GM21367 (cell line): ENCODE measurements at regions not wholly inside any gene's neighbourhood (a gene's known extent, or its start where the extent isn't known, plus 50 kb on each side); places are given as distances from the start of the nearest gene placed in this dataset.
"Not testable (repeated sequence)": the region's sequence is repeated elsewhere in the genome, so short reads cannot be mapped to it uniquely, and the experiment has no call there.

Source experiments
- ATAC-seq: cut with Tn5 transposase; IDR thresholded peaks from one replicate; pipeline ENCODE4 v1.9.1; 2021; ENCODE audit not compliant: unreplicated experiment

GRCh38 chr16:16559179-16559740, 180.3 kb downstream of the NPIPA7 start:
- ATAC-seq = not testable (repeated sequence)

- not testable (repeated sequence) for ATAC-seq
Observed at GRCh38 chr16:16561532-16561931, 182.6 kb downstream of the NPIPA7 start.

- ATAC-seq = not testable (repeated sequence)
Observed at GRCh38 chr16:16563962-16564361, 185.0 kb downstream of the NPIPA7 start.

- ATAC-seq = not testable (repeated sequence)
Observed at GRCh38 chr16:16565326-16565725, 186.4 kb downstream of the NPIPA7 start.

GRCh38 chr16:16570055-16570454, 191.1 kb downstream of the NPIPA7 start:
- not testable (repeated sequence) for ATAC-seq

- ATAC-seq = not testable (repeated sequence)
Observed at GRCh38 chr16:16570874-16571273, 191.9 kb downstream of the NPIPA7 start.

GRCh38 chr16:16572130-16572774, 193.3 kb downstream of the NPIPA7 start:
- not testable (repeated sequence) for ATAC-seq

- ATAC-seq = not testable (repeated sequence)
Observed at GRCh38 chr16:16577062-16577461, 198.1 kb downstream of the NPIPA7 start.

GRCh38 chr16:16578701-16579100, 199.8 kb downstream of the NPIPA7 start:
- ATAC-seq = no peak

GRCh38 chr16:16582916-16583315, 204.0 kb downstream of the NPIPA7 start:
- ATAC-seq = not testable (repeated sequence)

GRCh38 chr16:16586073-16586651, 207.2 kb downstream of the NPIPA7 start:
- ATAC-seq = not testable (repeated sequence)

- not testable (repeated sequence) for ATAC-seq
Observed at GRCh38 chr16:16586969-16587368, 208.0 kb downstream of the NPIPA7 start.

- ATAC-seq = not testable (repeated sequence)
Observed at GRCh38 chr16:16588436-16588835, 209.5 kb downstream of the NPIPA7 start.

GRCh38 chr16:16590654-16591318, 211.8 kb downstream of the NPIPA7 start:
- ATAC-seq = not testable (repeated sequence)

GRCh38 chr16:16593156-16593863, 214.4 kb downstream of the NPIPA7 start:
- not testable (repeated sequence) for ATAC-seq

- not testable (repeated sequence) for ATAC-seq
Observed at GRCh38 chr16:16595029-16595718, 216.2 kb downstream of the NPIPA7 start.

GRCh38 chr16:16601239-16601638, 222.3 kb downstream of the NPIPA7 start:
- ATAC-seq = not testable (repeated sequence)

GRCh38 chr16:16607401-16608082, 228.6 kb downstream of the NPIPA7 start:
- not testable (repeated sequence) for ATAC-seq

- not testable (repeated sequence) for ATAC-seq
Observed at GRCh38 chr16:16609627-16610026, 230.7 kb downstream of the NPIPA7 start.
